Liver (tissue), 8 donors: ENCODE measurements at regions not wholly inside any gene's neighbourhood (a gene's known extent, or its start where the extent isn't known, plus 50 kb on each side); places are given as distances from the start of the nearest gene placed in this dataset.

ENCODE experiments used
- DNase-seq: peaks from one replicate; pipeline ENCODE4 v3.0.0-alpha.2; 2017; ENCODE audit warnings: low spot score
- H3K27ac ChIP-seq, 2 donors: one replicate each; pipeline ENCODE4 v1.7.0; 2013; ENCODE audit warnings: inconsistent platforms in 2 of 2, low read length in 2 of 2, control low read depth in 1 of 2, low read depth in 1 of 2, mild to moderate bottlenecking in 1 of 2
- H3K27me3 ChIP-seq, 4 donors: one replicate each; pipeline versions ENCODE4 v1.6.1 to v1.7.0; 2013; ENCODE audit warnings: low read length in 3 of 4, inconsistent platforms in 1 of 4, mild to moderate bottlenecking in 1 of 4, moderate library complexity in 1 of 4; ENCODE audit not compliant: control insufficient read depth in 4 of 4, insufficient read depth in 4 of 4
- H3K36me3 ChIP-seq, 4 donors: one replicate each; pipeline versions ENCODE4 v1.6.1 to v1.7.0; 2013; ENCODE audit warnings: low read length in 3 of 4, mild to moderate bottlenecking in 3 of 4, low read depth in 1 of 4, moderate library complexity in 1 of 4; ENCODE audit not compliant: control insufficient read depth in 4 of 4, insufficient read depth in 3 of 4
- H3K4me1 ChIP-seq, 4 donors: one replicate each; pipeline versions ENCODE4 v1.6.1 to v1.7.0; 2013; ENCODE audit warnings: low read length in 3 of 4, mild to moderate bottlenecking in 3 of 4, moderate library complexity in 1 of 4; ENCODE audit not compliant: control insufficient read depth in 4 of 4, insufficient read depth in 4 of 4
- H3K4me3 ChIP-seq, 3 donors: one replicate each; pipeline versions ENCODE4 v1.6.1 to v1.7.0; 2013; ENCODE audit warnings: low read length in 3 of 3, control low read depth in 1 of 3, low read depth in 1 of 3, mild to moderate bottlenecking in 1 of 3
- H3K9ac ChIP-seq, 2 donors: one replicate each; pipeline ENCODE4 v1.7.0; 2013; ENCODE audit warnings: low read length in 2 of 2, mild to moderate bottlenecking in 2 of 2, moderate library complexity in 2 of 2, control low read depth in 1 of 2, low read depth in 1 of 2
- H3K9me3 ChIP-seq, 4 donors: one replicate each; pipeline versions ENCODE4 v1.6.1 to v1.7.0; 2013; ENCODE audit warnings: low read length in 3 of 4; ENCODE audit not compliant: control insufficient read depth in 4 of 4
- ATF3 ChIP-seq: IDR thresholded peaks from 2 replicates; pipeline ENCODE4 v1.6.1; 2016; ENCODE audit warnings: antibody characterized with exemption
- CTCF ChIP-seq: fragments of 150-350 bp; IDR thresholded peaks from 2 replicates; pipeline ENCODE4 v1.5.1; 2017; ENCODE audit warnings: improper control_type of control experiment, low read depth, low read length; ENCODE audit not compliant: missing input control
- FOXA1 ChIP-seq: IDR thresholded peaks from 2 replicates; pipeline ENCODE4 v1.6.1; 2016; ENCODE audit warnings: antibody characterized with exemption
- GABPA ChIP-seq, 2 donors: IDR thresholded peaks in 1 of 2; conservative IDR thresholded peaks in 1 of 2; 2 replicates each; pipeline ENCODE4 v1.6.1; 2016; ENCODE audit warnings: antibody characterized with exemption in 2 of 2, mild to moderate bottlenecking in 1 of 2, moderate library complexity in 1 of 2
- HNF4A ChIP-seq, 2 donors: conservative IDR thresholded peaks; 2 replicates each; pipeline ENCODE4 v1.6.1; 2016; ENCODE audit warnings: antibody characterized with exemption in 2 of 2, mild to moderate bottlenecking in 2 of 2
- HNF4G ChIP-seq: IDR thresholded peaks from 2 replicates; pipeline ENCODE4 v1.6.1; 2016; ENCODE audit warnings: antibody characterized with exemption
- MAX ChIP-seq: IDR thresholded peaks from 2 replicates; pipeline ENCODE4 v1.6.1; 2016; ENCODE audit warnings: antibody characterized with exemption
- NR2F2 ChIP-seq: IDR thresholded peaks from 2 replicates; pipeline ENCODE4 v1.6.1; 2016; ENCODE audit warnings: antibody characterized with exemption
- RAD21 ChIP-seq, 2 donors: IDR thresholded peaks; 2 replicates each; pipeline ENCODE4 v1.6.1; 2016; ENCODE audit warnings: antibody characterized with exemption in 2 of 2, mild to moderate bottlenecking in 2 of 2
- REST ChIP-seq: IDR thresholded peaks from 2 replicates; pipeline ENCODE4 v1.6.1; 2016; ENCODE audit warnings: antibody characterized with exemption, mild to moderate bottlenecking
- RXRA ChIP-seq, 2 donors: IDR thresholded peaks; 2 replicates each; pipeline ENCODE4 v1.6.1; 2017 to 2018; ENCODE audit warnings: antibody characterized with exemption in 2 of 2, mild to moderate bottlenecking in 1 of 2
- SP1 ChIP-seq: IDR thresholded peaks from 2 replicates; pipeline ENCODE4 v1.6.1; 2018; ENCODE audit warnings: antibody characterized with exemption, mild to moderate bottlenecking
- TAF1 ChIP-seq: conservative IDR thresholded peaks from 2 replicates; pipeline ENCODE4 v1.6.1; 2016; ENCODE audit warnings: antibody characterized with exemption, mild to moderate bottlenecking
- YY1 ChIP-seq: IDR thresholded peaks from 2 replicates; pipeline ENCODE4 v1.6.1; 2016; ENCODE audit warnings: antibody characterized with exemption, mild to moderate bottlenecking
- ZBTB33 ChIP-seq: IDR thresholded peaks from 2 replicates; pipeline ENCODE4 v1.6.1; 2016; ENCODE audit warnings: antibody characterized with exemption
- WGBS: extraction: QIAGEN DNeasy Blood & Tissue Kit; methylation state at CpG from one replicate; pipeline ENCODE4 v1.1.7; 2013; 5-methylcytosine and 5-hydroxymethylcytosine counted together
- donor health status: healthy.
- donor health status: healthy.
- donor health status: healthy.
- donor health status: healthy.
- donor health status: healthy.

GRCh38 chr12:97877404-97877803, 414.8 kb downstream of the RMST start:
- Histone ChIP-seq H3K9ac (no peak overlapping the region), H3K4me1 (no peaks in the 10 kb centered on the region), H3K27me3 (no peaks in the 10 kb centered on the region), H3K9me3 (no peaks in the 10 kb centered on the region), H3K27ac (no peak overlapping the region), H3K36me3 (no peaks in the 10 kb centered on the region), H3K4me3 (no peak overlapping the region)
- TF ChIP-seq NR2F2 (no peak), CTCF (no peak), SP1 (no peak), MAX (no peak), HNF4G (no peak), RXRA (IDR thresholded peaks at IDR 0.05) (no peak), REST (no peak), RAD21 (IDR thresholded peaks at IDR 0.05) (no peak), HNF4A (conservative IDR thresholded peaks at IDR 0.05) (no peak), ZBTB33 (no peak), ATF3 (no peak)
- DNase-seq = no peak

GRCh38 chr12:97886511-97887176, 424.0 kb downstream of the RMST start:
- DNase-seq = no peak
- no peaks in the 10 kb centered on the region for H3K4me1 ChIP-seq
- 69% methylated on average over 4 of the region's 4 CpGs for WGBS
- no peak for TF ChIP-seq SP1
- no peak for TF ChIP-seq HNF4A (conservative IDR thresholded peaks at IDR 0.05)
- TF ChIP-seq TAF1 = no peak
- no peak for TF ChIP-seq HNF4G
- no peak for TF ChIP-seq ATF3
- no peak for TF ChIP-seq ZBTB33
- no peak for TF ChIP-seq GABPA (IDR thresholded peaks at IDR 0.05 in 1 of 2, conservative IDR thresholded peaks at IDR 0.05 in 1 of 2)
- TF ChIP-seq RAD21 (IDR thresholded peaks at IDR 0.05) = no peak
- TF ChIP-seq RXRA (IDR thresholded peaks at IDR 0.05) = no peak
- TF ChIP-seq YY1 = no peak
- TF ChIP-seq REST = no peak
- no peak for TF ChIP-seq FOXA1

More at GRCh38 chr12:97886511-97887176, 424.0 kb downstream of the RMST start:
- Histone ChIP-seq H3K4me3 (no peak overlapping the region), H3K27ac (no peak overlapping the region), H3K36me3 (no peaks in the 10 kb centered on the region), H3K9me3 (no peaks in the 10 kb centered on the region), H3K9ac (no peak overlapping the region), H3K27me3 (no peaks in the 10 kb centered on the region)
